Ishikawa (cell line): ENCODE measurements at regions not wholly inside any gene's neighbourhood (a gene's known extent, or its start where the extent isn't known, plus 50 kb on each side); places are given as distances from the start of the nearest gene placed in this dataset.

Source experiments
- CEBPB ChIP-seq: IDR thresholded peaks from 2 replicates; pipeline ENCODE4 v1.6.1; 2012
- CREB1 ChIP-seq: IDR thresholded peaks from 2 replicates; pipeline ENCODE4 v1.6.1; 2012; ENCODE audit warnings: low read depth
- EP300 ChIP-seq: IDR thresholded peaks from 2 replicates; pipeline ENCODE4 v1.6.1; 2012; ENCODE audit warnings: borderline replicate concordance
- NFIC ChIP-seq: IDR thresholded peaks from 2 replicates; pipeline ENCODE4 v1.6.1; 2012
- RAD21 ChIP-seq: IDR thresholded peaks from 2 replicates; pipeline ENCODE4 v1.6.1; 2012; ENCODE audit warnings: low read depth
- TAF1 ChIP-seq: IDR thresholded peaks from 2 replicates; pipeline ENCODE4 v1.6.1; 2012; ENCODE audit warnings: low read depth, mild to moderate bottlenecking
- TCF12 ChIP-seq: IDR thresholded peaks from 2 replicates; pipeline ENCODE4 v1.6.1; 2012; ENCODE audit warnings: low read depth
- TEAD4 ChIP-seq: IDR thresholded peaks from 2 replicates; pipeline ENCODE4 v1.6.1; 2012
- YY1 ChIP-seq: IDR thresholded peaks from 2 replicates; pipeline ENCODE4 v1.6.1; 2012; ENCODE audit warnings: low read depth
- ZBTB7A ChIP-seq: IDR thresholded peaks from 2 replicates; pipeline ENCODE4 v1.6.1; 2012; ENCODE audit warnings: low read depth
- TF ChIP-seq, protein P1 (sequence below): IDR thresholded peaks from 2 replicates; pipeline ENCODE4 v1.6.1; 2012
- TF ChIP-seq, protein P2 (sequence below): IDR thresholded peaks from 2 replicates; pipeline ENCODE4 v1.6.1; 2012; ENCODE audit warnings: low read depth, mild to moderate bottlenecking

DNA sequence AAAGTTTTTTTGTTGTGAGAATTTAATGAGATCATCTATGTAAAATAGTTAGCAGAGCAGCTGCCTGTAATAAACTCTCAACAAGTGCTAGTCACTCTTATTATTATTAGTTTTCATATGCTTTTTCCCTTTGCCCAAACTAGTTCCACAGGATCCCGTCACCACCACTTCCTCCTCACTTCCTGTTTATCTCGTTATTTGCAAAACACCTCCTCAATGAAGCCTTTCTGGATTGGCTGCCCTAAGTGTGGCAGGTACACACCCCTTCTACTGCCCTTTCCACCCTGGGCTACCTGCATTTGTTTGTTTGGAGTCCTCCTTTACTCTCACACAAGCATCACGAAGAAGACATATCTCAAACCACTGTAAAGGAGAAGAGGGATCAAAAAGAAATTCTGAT, 54.4 kb upstream of the KLF3 start:
- TF ChIP-seq, protein P1, sequence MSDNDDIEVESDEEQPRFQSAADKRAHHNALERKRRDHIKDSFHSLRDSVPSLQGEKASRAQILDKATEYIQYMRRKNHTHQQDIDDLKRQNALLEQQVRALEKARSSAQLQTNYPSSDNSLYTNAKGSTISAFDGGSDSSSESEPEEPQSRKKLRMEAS, result 0 out of 2 replicates have a peak, but pooled peaks have one; percentile 15
- no peak for TF ChIP-seq TEAD4
- TF ChIP-seq, protein P2, sequence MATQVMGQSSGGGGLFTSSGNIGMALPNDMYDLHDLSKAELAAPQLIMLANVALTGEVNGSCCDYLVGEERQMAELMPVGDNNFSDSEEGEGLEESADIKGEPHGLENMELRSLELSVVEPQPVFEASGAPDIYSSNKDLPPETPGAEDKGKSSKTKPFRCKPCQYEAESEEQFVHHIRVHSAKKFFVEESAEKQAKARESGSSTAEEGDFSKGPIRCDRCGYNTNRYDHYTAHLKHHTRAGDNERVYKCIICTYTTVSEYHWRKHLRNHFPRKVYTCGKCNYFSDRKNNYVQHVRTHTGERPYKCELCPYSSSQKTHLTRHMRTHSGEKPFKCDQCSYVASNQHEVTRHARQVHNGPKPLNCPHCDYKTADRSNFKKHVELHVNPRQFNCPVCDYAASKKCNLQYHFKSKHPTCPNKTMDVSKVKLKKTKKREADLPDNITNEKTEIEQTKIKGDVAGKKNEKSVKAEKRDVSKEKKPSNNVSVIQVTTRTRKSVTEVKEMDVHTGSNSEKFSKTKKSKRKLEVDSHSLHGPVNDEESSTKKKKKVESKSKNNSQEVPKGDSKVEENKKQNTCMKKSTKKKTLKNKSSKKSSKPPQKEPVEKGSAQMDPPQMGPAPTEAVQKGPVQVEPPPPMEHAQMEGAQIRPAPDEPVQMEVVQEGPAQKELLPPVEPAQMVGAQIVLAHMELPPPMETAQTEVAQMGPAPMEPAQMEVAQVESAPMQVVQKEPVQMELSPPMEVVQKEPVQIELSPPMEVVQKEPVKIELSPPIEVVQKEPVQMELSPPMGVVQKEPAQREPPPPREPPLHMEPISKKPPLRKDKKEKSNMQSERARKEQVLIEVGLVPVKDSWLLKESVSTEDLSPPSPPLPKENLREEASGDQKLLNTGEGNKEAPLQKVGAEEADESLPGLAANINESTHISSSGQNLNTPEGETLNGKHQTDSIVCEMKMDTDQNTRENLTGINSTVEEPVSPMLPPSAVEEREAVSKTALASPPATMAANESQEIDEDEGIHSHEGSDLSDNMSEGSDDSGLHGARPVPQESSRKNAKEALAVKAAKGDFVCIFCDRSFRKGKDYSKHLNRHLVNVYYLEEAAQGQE, result no peak
- TF ChIP-seq RAD21, result no peak
- TF ChIP-seq CREB1, result no peak
- TF ChIP-seq TAF1, result no peak
- TF ChIP-seq EP300, result no peak
- no peak for TF ChIP-seq NFIC
- TF ChIP-seq YY1, result no peak
- no peak for TF ChIP-seq CEBPB
- TF ChIP-seq ZBTB7A, result no peak
- TF ChIP-seq TCF12, result no peak
